ENCODE measurements at regions not wholly inside any gene's neighbourhood (a gene's known extent, or its start where the extent isn't known, plus 50 kb on each side); places are given as distances from the start of the nearest gene placed in this dataset.

DNA sequence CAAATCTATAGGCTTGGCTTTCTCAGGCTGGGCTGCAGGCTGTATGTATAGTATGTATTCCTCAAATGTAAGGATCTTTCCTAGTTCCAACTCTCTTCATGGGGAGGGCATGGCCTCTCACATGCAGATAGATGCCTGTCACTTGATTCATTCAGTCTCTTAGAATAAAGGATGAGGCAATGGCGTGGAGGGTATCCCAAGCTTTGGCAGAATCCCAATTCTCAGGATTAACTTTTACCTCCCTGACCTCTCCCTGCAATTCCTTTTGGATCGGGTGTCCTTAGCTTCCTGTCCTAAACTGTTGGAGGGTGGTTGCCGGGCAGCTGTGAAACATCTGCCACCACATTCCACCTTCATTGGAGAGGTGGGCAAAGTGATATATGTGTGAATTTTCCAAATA, 80.3 kb downstream of the INSIG2 start:
- Histone ChIP-seq H3K36me3 (ENCODE audit: insufficient read depth, low read length, poor library complexity, severe bottlenecking) (no peaks in the 10 kb centered on the region), H3K9me3 (ENCODE audit: low read depth, low read length, poor library complexity, severe bottlenecking) (no peaks in the 10 kb centered on the region), H3K27me3 (replicated peaks; ENCODE audit: insufficient read depth, low read depth, low read length, poor library complexity) (no peaks in the 10 kb centered on the region), H3K4me1 (ENCODE audit: insufficient read depth, low read length, poor library complexity, severe bottlenecking) (peaks cover 5% of the 10 kb centered on the region), H3K27ac (ENCODE audit: low read depth, low read length, poor library complexity, severe bottlenecking) (no peak overlapping the region), H3K4me3 (ENCODE audit: low read depth, low read length, poor library complexity, severe bottlenecking) (no peak overlapping the region)
- BruUV-seq (replicated peaks): no TSS peak
- DNase-seq (ENCODE audit: low spot score): peak; percentile 29
- CTCF ChIA-PET: no interaction called here
- TF ChIP-seq, protein P1, sequence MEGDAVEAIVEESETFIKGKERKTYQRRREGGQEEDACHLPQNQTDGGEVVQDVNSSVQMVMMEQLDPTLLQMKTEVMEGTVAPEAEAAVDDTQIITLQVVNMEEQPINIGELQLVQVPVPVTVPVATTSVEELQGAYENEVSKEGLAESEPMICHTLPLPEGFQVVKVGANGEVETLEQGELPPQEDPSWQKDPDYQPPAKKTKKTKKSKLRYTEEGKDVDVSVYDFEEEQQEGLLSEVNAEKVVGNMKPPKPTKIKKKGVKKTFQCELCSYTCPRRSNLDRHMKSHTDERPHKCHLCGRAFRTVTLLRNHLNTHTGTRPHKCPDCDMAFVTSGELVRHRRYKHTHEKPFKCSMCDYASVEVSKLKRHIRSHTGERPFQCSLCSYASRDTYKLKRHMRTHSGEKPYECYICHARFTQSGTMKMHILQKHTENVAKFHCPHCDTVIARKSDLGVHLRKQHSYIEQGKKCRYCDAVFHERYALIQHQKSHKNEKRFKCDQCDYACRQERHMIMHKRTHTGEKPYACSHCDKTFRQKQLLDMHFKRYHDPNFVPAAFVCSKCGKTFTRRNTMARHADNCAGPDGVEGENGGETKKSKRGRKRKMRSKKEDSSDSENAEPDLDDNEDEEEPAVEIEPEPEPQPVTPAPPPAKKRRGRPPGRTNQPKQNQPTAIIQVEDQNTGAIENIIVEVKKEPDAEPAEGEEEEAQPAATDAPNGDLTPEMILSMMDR (conservative IDR thresholded peaks at IDR 0.05; ENCODE audit: low read depth, low read length): no peak
- TF ChIP-seq EZH2 (IDR thresholded peaks at IDR 0.05; ENCODE audit: borderline replicate concordance, low read depth, low read length, poor library complexity, severe bottlenecking): no peak
- intact Hi-C loops (cut with micrococcal nuclease; ENCODE audit: unreplicated experiment): no loop called here
- POLR2A ChIA-PET (ENCODE audit: low non-redundant PET): interaction anchor here (0.6 kb wide), 1 partner anchor 29 kb away, joined by 4 read pairs; no protein-coding TSS in a partner anchor

DNA sequence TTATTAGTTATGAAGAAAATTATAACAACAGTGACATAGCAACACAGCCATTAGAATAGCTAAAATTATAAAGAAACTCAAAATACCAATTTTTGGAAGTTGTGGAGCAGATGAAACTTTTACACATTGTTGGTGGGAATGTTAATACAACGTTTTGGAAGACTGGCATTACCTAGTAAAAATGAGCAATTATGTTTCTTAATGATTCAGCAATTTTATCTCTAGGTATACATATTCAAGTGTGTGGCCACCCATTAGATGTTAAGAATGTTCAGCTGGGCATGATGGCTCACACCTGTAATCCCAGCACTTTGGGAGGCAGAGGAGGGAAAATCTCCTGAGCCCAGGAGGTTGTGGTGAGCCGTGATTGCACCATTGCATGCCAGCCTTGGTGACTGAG, 78.8 kb downstream of the INSIG2 start:
- H3K27me3 ChIP-seq (replicated peaks; ENCODE audit: insufficient read depth, low read depth, low read length, poor library complexity): no peaks in the 10 kb centered on the region
- no peak overlapping the region for H3K27ac ChIP-seq (ENCODE audit: low read depth, low read length, poor library complexity, severe bottlenecking)
- CTCF ChIA-PET: no interaction called here
- H3K4me1 ChIP-seq (ENCODE audit: insufficient read depth, low read length, poor library complexity, severe bottlenecking): peaks cover 5% of the 10 kb centered on the region
- H3K36me3 ChIP-seq (ENCODE audit: insufficient read depth, low read length, poor library complexity, severe bottlenecking): no peaks in the 10 kb centered on the region
- POLR2A ChIA-PET (ENCODE audit: low non-redundant PET): interaction anchor here (0.6 kb wide), 1 partner anchor 309 kb away, joined by 5 read pairs; no protein-coding TSS in a partner anchor
- no TSS peak for BruUV-seq (replicated peaks)
- no peak overlapping the region for H3K4me3 ChIP-seq (ENCODE audit: low read depth, low read length, poor library complexity, severe bottlenecking)
- no peak for DNase-seq (ENCODE audit: low spot score)
- H3K9me3 ChIP-seq (ENCODE audit: low read depth, low read length, poor library complexity, severe bottlenecking): no peaks in the 10 kb centered on the region
- intact Hi-C loops (cut with micrococcal nuclease; ENCODE audit: unreplicated experiment): no loop called here
- TF ChIP-seq EZH2 (IDR thresholded peaks at IDR 0.05; ENCODE audit: borderline replicate concordance, low read depth, low read length, poor library complexity, severe bottlenecking): no peak
- TF ChIP-seq, protein P1 (conservative IDR thresholded peaks at IDR 0.05; ENCODE audit: low read depth, low read length): no peak

DNA sequence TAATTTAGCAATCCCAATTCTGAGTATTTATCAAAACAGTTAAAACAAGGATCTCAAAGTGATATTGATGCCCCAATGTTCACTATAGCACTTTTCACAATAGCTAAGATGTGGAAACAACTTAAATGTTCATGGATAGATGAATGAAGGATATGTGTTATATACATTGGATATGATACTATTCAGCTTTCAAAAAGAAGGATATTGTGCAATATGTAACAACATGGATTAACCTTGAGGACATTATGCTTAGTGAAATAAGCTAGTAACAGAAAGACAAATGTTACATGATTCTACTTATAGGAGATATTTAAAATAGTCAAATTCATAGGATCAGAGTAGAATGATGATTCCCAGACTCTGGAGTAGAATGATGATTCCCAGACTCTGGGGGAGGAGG, 78.0 kb downstream of the INSIG2 start:
- CTCF ChIA-PET: no interaction called here
- no peak for DNase-seq (ENCODE audit: low spot score)
- no TSS peak for BruUV-seq (replicated peaks)
- peaks cover 5% of the 10 kb centered on the region for H3K4me1 ChIP-seq (ENCODE audit: insufficient read depth, low read length, poor library complexity, severe bottlenecking)
- no peak for TF ChIP-seq EZH2 (IDR thresholded peaks at IDR 0.05; ENCODE audit: borderline replicate concordance, low read depth, low read length, poor library complexity, severe bottlenecking)
- TF ChIP-seq, protein P1 (conservative IDR thresholded peaks at IDR 0.05; ENCODE audit: low read depth, low read length): no peak
- H3K27me3 ChIP-seq (replicated peaks; ENCODE audit: insufficient read depth, low read depth, low read length, poor library complexity): no peaks in the 10 kb centered on the region
- H3K4me3 ChIP-seq (ENCODE audit: low read depth, low read length, poor library complexity, severe bottlenecking): no peak overlapping the region
- H3K27ac ChIP-seq (ENCODE audit: low read depth, low read length, poor library complexity, severe bottlenecking): no peak overlapping the region
- H3K36me3 ChIP-seq (ENCODE audit: insufficient read depth, low read length, poor library complexity, severe bottlenecking): no peaks in the 10 kb centered on the region
- intact Hi-C loops (cut with micrococcal nuclease; ENCODE audit: unreplicated experiment): no loop called here
- no peaks in the 10 kb centered on the region for H3K9me3 ChIP-seq (ENCODE audit: low read depth, low read length, poor library complexity, severe bottlenecking)
- POLR2A ChIA-PET (ENCODE audit: low non-redundant PET): interaction anchor here (0.6 kb wide), 1 partner anchor 310 kb away, joined by 5 read pairs; no protein-coding TSS in a partner anchor

Data from A673 (cell line).